ENCODE measurements at regions not wholly inside any gene's neighbourhood (a gene's known extent, or its start where the extent isn't known, plus 50 kb on each side); places are given as distances from the start of the nearest gene placed in this dataset.
A peak's percentile ranks its signal among the peaks of the same experiment; 100 is the strongest.

DNA sequence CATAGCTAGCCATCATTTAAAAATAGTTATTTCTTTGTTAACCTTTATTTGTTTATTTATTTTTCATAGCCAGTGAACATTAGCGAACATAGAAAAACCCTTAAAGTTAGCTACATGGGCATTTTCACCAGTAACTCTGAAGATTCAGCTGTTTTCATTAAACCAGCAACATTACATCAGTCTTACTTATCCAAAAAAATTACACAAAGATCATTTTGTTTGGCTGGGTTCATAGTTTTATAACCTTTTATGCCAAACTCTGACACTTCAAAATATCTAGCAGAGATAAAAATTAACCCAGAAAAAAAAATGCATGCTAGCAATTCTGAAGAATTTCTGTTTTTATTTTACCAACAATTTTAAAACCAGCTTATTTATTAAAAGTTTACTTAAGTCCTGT is 784.1 kb downstream of the PCDH18 start:
- DNase-seq = no peak

DNA sequence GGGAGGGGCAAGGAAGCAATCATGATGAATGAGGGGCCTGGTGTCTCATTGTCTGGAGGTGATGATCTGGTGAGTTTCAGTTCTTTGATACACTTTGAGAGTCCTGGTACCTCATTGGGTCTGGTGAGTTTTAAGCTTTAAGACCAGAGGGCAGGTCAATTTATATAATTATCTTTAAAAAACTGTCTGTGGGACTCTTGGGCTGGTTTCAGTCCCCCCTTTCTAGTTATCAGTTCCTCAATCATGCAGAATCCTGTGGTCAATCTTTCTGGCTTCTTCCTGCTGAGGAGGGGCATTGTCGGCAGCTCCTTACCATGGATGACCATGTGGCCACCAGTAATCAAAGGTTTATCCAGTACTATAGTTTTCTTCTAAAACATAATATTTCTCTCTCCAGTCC is 789.1 kb downstream of the PCDH18 start:
- DNase-seq = no peak

DNA sequence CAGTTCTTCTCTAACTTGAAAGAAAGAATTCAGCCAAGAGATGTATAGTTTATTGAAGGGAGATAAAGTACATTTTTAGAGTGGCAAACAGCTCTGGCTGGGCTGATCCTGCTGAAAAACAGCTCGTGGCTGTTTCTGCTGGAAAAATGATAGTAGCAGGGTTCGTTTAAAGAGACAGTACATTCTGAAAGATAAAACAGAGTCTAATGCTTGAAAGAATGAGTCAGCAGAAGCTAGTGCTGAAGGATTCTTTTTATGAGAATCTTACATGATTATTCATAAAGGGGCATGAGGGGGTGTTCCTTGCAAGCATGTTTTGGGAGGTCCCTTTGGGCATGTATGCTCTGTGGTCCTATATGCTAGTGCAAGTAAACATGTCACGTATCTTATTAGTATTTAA is 790.0 kb downstream of the PCDH18 start:
- no peak for DNase-seq

DNA sequence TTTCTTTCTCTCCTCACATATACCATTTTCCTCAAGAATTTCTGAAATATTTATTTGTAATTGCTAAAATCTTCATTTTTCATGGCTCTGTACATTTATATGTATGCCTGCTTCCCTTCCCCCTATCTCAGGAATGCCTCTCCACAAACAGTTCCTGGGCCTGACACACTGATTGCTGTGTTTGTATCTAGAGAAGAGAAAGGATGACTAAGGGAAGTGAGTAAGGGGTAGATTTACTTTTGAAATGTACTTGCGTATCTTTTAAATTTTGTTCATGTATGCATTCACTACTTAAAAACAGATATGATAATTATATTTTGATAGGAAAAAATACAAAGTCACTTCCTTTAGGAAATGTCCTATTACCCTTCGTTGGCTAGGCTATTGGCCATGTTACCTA is 790.8 kb downstream of the PCDH18 start:
- DNase-seq = no peak

DNA sequence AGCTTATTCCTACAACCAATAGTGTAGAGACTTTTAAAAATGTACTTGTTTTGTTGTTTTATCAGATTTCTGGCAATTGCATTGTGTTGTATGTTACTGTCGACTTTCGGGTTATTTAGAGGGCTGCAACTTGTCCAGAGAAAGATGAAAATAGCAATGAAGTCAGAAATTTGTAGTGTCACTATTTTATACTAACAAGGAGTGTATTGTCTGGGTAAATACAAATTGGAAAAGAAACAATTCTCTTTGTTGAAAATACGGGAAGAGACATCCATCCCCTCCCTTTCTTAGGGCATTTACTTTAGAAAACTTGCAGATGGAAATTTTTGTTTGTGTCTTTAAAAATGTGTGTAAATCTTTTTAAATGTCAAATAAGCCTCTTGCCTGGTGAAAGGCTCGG is 792.0 kb downstream of the PCDH18 start:
- DNase-seq = no peak

DNA sequence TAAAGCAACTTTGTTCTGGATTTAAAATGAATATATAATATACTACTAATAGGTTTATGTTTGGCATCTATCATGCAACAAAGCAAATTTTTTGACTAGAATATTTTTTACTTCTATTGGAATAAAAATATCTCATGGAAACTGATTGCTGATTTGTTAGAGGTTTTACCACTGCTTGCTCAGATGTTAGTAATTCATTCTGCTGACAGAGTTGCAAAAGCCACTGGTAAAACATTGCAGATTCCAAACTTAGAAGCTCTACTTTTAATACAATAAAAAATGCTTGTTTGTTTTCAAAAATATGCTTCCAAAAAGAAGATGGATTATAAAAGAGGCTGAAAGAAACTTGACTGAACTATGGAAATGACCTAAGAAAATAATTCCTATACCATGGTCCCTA is 795.2 kb downstream of the PCDH18 start:
- no peak for DNase-seq

DNA sequence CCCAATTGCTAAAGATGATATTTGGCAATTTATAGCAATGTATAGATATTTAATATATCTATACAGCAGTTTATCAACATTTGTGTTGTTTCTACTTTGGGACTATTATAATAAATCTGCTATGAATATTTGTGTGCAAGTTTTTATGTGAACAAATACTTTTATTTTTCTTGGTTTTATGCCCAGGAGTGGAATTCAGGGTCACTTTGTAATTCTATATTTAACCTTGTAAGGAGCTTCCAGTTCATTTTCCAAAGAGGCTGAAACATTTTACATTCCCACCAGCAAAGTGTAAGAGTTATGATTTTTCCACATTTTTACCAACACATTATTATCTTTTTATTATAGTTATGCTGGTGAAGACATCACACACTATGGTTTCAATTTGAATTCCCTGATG is 801.3 kb downstream of the PCDH18 start:
- DNase-seq = no peak

DNA sequence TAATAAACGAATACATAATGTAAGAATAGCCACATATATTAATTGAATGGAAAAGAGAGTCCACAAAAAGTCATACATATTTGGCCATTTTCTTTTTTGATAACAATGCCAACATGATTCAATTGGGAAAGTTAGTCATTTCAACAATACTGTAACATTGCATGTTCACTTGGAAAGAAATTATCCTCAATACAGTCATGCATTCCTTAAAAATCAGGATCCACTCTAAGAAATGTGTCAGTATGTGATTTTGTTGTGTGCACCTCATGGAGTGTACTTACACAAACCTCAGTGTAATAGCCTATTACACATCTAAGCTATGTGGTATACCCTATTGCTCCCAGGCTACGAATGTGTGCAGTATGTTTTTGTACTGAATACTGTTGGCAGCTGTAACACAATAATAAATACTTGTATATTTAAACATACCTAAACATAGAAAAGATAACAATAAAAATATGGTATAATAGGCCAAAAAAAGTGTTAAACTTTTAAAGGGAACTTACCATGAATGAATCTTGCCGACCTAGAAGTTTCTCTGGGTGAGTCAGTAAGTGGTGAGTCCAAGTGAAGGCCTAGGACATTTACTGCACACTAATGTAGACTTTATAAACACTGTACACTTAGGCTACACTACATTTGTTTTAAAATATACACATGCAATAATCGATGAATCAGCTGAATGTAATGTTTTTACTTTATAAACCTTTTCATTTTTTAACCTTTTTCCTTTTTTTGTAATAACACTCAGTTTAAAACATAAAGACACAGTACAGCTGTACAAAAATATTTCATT is 806.8 kb downstream of the PCDH18 start:
- no peak for DNase-seq

DNA sequence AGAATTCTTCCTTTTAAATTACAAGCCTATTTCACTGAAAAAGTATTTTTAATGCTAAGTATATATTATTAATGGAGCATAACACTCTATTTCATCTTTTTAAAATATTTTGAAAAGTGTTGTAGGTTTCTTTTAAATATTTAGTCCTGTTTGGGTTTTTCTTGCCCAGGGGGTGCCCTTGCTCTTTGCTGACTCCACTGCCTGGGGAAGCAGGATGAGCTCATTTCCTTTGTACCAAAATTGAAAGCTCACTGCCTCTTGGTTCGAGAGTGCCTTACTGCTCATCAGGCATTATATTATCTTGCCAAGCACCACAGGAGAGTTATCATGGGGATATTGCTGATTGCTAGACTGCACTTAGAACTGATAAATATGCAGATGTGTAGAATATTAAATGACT is 819.2 kb downstream of the PCDH18 start:
- no peak for DNase-seq

DNA sequence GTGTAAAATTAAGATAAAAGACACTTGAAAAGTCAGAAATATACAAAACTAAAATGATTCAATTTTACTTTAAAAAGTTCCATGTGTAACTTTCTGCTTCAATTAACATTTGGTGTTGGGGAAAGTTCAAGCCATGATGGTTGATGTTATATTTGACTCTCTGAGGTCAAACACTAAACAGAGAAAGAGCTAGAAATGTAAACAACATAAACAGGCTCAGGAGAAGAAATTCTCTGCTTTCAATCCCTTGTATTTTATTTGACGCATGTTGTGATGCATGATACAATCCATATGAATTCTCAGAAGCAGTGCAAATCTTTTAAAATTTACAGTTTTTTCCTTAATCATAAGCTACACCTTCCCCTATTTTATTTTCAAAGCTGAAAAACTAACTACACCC is 822.4 kb downstream of the PCDH18 start:
- DNase-seq = no peak

DNA sequence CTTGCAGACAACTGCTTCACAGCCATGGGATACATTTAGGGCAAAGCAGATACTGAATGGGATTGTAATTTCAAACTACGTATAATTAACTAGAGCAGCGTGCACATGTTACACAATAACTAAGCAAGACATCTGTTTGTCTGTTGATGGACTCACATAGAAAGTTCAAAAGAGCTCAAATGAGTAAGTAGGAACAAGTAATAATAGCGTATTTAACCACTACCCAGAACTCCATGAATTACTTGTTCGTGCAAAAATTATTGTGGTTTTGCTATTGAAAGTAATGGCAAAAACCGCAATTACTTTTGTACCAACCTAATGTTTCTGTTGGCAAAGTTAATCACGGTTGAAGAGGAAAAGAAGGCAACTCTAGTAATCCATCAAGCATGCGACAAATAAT is 825.4 kb downstream of the PCDH18 start:
- no peak for DNase-seq

DNA sequence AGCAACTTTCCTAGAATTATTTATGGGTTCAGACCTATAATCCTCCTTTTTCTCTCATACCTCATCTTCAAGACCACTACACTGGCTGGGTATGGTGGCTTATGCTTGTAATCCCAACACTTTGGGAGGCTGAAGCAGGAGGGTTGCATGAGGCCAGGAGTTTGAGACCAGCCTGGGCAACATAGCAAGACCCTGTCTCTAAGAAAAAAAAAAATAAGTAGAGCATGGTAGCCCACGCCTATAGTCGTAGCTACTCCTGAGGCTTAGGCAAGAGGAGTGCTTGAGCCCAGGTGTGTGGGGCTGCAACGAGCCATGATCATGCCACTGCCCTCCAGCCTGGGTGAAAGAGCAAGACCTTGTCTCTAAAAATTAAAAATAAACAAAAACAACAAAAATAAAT is 832.4 kb downstream of the PCDH18 start:
- DNase-seq = no peak

DNA sequence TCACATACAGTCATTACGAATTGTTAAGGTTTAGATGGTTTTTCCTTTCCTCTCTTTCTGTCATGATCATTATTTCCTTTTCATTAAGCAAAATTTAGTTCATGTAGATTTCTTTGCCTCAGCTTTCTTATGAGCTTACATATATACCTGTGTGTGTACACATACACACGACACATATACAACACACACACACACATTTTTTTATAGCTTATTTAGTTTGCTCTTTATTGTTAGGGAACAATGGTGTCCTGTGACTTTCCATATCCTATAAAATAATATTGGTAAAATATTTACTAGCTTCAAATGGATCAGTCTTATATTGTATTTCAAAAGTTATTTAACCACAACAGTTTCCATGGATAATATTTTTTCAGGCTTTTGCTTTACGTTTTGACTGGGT is 840.7 kb downstream of the PCDH18 start:
- DNase-seq = no peak

DNA sequence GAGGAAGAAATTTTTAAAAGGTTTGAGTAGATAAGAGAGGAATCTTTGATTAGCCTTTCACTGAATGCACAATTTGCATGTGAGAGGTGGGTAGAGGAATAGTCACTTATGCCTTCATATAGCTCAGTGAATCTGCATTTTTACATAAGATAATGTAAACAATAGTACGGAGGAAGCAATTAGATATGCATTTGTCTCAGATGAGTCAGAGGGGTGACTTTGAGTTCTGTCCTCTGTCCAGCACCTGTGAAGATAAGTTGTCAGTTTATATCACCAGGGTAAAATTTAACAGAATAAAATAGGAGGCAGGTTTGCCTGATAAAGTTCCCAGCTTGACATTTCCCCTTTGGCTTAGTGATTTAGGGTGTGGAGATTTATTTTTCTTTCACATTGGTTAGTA is 841.9 kb downstream of the PCDH18 start:
- DNase-seq = no peak

DNA sequence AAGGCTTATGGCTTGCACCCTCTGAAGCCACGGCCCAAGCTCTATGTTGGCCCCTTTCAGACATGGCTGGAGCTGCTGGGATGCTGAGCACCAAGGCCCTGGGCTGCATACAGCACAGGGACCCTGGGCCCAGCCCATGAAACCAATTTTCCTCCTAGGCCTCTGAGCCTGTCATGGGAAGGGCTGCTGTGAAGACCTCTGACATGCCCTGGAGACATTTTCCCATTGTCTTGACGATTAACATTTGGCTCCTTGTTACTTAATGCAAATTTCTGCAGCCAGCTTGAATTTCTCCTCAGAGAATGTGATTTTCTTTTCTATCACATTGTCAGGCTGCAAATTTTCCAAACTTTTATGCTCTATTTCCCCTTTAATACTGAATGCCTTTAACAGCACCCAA is 844.7 kb downstream of the PCDH18 start:
- no peak for DNase-seq

DNA sequence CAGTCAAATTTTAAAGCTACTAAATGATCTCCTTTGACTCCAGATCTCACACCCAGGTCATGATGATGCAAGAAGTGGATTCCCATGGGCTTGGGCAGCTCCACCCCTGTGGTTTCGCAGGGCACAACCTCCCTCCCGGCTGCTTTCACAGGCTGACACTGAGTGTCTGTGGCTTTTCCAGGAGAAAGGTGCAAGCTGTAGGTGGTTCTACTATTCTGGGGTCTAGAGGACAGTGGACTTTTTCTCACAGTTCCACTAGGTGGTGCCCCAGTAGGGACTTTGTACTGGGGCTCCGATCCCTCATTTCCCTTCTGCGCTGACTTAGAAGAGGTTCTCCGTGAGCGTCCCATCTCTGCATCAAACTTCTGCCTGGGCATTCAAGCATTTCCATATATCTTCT is 845.2 kb downstream of the PCDH18 start:
- no peak for DNase-seq

DNA sequence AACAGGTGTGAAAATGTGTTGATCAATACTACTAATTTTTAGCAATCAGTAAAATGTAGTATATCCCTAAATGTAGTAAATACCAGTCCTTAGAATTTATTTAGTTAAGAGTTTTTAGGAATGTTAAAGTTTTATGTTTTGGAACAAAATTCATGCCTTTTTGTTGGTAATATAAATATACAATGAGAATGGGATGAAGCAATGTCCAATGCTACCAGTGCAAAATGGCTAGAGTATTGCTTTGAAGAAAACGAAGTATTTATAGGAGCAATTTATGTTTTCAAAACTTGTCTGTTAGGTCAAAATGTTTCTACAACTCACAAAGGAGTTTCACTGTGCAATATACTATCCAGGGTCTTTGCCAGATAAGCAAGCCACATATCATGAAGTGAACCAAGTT is 851.5 kb downstream of the PCDH18 start:
- DNase-seq = no peak

DNA sequence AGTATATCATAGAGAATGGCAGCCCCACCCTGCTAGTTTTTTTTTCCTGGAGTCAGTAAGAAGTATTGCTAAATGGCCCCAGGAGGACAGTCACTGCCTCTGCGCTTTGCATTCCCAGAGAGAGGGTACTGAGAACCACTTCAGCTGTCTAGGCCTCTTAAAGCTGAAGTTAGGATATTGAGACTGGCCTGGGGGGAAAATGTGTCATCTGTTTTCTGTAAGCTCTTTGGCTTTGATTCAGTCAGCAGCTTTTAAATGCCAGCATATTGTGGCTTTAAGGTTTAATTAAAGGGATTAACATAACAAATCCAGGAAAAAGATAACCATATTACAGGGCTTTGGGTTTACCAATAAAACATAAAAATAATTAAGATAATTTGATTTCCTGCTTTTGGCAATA is 852.0 kb downstream of the PCDH18 start:
- DNase-seq = peak; percentile 21

DNA sequence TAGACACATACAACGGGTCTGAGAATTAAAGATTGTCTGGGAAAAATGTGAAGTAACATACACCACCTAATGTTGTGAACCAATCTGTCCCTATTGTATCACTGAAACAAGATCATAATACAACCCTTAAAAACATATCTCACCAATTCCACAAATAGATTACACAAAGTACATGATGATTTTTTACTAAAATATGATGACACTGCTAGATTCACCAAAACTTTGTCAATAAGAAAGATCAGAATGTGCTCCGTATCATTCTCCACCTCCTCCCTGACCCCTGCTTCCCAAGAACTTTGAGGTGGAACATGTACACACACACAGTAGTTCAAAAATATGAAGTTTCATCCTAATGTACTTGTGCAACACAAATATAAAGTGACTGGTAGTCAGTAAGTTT is 862.0 kb downstream of the PCDH18 start:
- no peak for DNase-seq

DNA sequence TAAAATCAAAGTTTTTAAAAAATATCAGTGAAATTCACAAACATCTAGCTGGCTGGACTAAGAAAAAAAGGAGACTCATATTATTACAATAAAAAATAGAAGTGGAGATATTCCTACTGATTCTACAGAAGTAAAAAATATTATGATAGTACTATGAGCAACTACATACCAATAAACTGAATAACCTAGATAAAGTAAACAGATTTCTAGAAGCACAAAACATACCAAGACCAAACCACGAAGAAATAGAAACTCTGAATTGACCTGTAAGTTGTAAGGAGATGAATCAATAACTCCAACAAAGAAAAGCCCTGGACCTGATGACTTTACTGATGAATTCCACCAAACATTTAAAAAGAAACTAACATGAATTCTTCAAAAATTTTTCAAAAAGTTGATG is 867.3 kb downstream of the PCDH18 start:
- no peak for DNase-seq

DNA sequence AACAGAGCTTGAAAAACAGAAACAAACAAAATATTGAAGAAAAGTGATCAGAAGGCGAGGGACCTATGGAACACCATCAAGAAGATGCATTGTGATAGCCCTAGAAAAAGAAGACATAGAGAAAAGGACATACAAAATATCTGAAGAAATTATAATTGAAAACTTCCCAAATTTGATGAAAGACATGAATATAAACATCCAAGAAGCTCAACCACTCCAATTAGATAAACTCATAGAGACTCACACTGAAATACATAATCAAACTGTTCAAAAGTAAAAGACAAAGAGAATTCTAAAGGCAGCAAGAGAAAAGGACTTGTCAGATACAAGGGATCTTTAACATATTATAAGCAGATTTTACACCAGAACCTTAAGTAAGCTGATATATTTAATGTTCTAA is 869.8 kb downstream of the PCDH18 start:
- no peak for DNase-seq

DNA sequence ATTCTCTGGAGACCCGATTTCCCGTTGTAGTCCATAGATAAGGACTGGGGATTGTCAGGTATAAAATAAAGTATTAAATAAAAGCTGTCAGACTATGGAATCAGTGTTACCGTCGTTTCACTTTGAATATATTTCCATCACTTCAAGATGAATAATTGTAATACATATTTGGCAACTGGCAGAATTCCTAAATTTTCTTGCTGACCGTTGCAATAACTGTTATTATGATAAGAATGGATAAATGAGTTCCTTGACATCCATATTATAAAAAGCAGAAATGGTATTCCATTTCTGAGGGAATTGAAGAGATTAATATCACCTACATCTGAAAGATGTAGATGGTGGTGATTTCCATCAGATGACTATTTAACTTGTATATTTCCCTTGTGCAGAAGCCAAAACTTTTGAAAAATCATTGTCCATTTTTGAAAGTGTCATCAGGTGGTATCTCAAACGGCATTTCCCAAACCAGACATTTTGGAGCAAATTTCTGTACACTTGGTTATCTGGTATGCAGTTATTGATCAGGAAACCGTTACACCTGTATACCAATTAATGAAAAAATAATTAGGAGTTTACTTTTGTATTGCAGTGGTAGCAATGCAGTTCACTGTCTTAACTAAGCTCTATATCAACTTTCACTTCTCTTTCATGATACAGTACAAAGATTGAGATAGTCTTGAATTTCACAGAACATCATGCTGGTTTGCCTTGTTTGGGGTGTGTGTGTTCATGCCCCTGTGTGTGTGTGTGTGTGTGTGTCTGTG is 878.5 kb downstream of the PCDH18 start:
- no peak for DNase-seq

DNA sequence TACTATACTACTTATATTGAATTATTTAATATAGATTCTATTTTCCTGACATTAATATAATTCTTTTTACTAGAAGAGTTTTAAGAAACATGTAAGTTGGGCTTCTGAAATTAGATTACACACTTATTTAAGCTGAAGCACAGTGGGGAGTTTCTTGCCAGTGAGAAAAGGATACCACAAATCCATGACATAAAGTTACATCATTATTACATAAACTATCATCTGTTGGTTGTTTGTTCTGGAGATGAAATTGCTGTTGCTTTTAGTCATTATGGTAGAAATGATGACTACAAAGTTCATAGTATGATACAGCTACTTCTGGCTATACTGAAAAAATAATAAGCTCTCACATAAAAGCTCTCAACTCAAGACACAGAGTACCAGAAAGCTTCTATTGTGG is 880.4 kb downstream of the PCDH18 start:
- no peak for DNase-seq

DNA sequence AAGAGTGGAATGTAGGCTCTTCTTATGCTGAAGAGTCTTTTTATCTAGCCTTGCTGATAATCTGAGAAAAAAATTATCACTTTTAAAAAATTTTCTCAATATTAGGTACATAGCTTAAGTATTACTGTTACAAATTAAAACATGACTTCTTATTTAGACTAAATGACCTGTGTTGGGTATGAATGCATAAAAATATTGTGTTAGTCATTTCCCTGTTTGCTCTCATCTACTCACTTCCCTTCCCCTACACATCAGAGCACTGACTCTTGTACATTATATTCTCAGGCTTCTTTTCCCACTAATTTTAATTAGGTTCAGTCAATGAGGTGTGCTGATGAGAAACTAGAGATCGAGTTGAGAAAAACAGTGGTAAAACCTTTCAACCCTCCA is 881.0 kb downstream of the PCDH18 start:
- DNase-seq = no peak
